K562 (cell line): ENCODE measurements at regions not wholly inside any gene's neighbourhood (a gene's known extent, or its start where the extent isn't known, plus 50 kb on each side); places are given as distances from the start of the nearest gene placed in this dataset.
A peak's percentile ranks its signal among the peaks of the same experiment; 100 is the strongest.

Experiments used
- HLTF ChIP-seq: fragments of 450-650 bp; IDR thresholded peaks from 2 replicates; pipeline ENCODE4 v1.6.1; 2016
- MAZ ChIP-seq, 2 experiments: fragments of 450-650 bp in 1 of 2; sonication (generic) in 1 of 2; formaldehyde crosslinking; IDR thresholded peaks in 1 of 2; conservative IDR thresholded peaks in 1 of 2; 2 replicates each; pipeline versions ENCODE4 v1.4.0 to v1.5.0; 2020; ENCODE audit warnings: mild to moderate bottlenecking in 1 of 2, missing genetic modification reagents in 1 of 2
- NCOA4 ChIP-seq: fragments of 450-650 bp; IDR thresholded peaks from 2 replicates; pipeline ENCODE4 v1.6.1; 2018; ENCODE audit warnings: mild to moderate bottlenecking; ENCODE audit not compliant: partially characterized antibody
- PYGO2 ChIP-seq: fragments of 450-650 bp; IDR thresholded peaks from 2 replicates; pipeline ENCODE4 v1.6.1; 2016; ENCODE audit warnings: mild to moderate bottlenecking, missing genetic modification characterization, moderate library complexity, missing compliant biosample characterization
- RAD21 ChIP-seq, 2 experiments: fragments of 250-450 bp in 1 of 2; fragments of 450-650 bp in 1 of 2; sonication (Bioruptor Pico) in 1 of 2; formaldehyde crosslinking in 1 of 2; IDR thresholded peaks in 1 of 2; conservative IDR thresholded peaks in 1 of 2; 2 replicates each; pipeline versions ENCODE4 v1.4.0 to v1.8.0; 2020 to 2022; ENCODE audit warnings: mild to moderate bottlenecking in 2 of 2, moderate library complexity in 1 of 2
- RBM14 ChIP-seq: fragments of 200-400 bp; formaldehyde crosslinking; IDR thresholded peaks from 2 replicates; pipeline ENCODE4 v1.6.1; 2018; ENCODE audit warnings: low read depth, mild to moderate bottlenecking, low read length, moderate library complexity, borderline replicate concordance; ENCODE audit not compliant: insufficient read depth
- RFX7 ChIP-seq: fragments of 250-450 bp; sonication (Bioruptor Pico); IDR thresholded peaks from 2 replicates; pipeline ENCODE4 v1.5.1; 2021; ENCODE audit warnings: mild to moderate bottlenecking
- SRSF7 ChIP-seq: fragments of 200-400 bp; formaldehyde crosslinking; optimal IDR thresholded peaks from 2 replicates; pipeline ENCODE3; 2017; ENCODE audit warnings: mild to moderate bottlenecking, low read depth, low read length
- U2AF2 ChIP-seq: fragments of 200-400 bp; formaldehyde crosslinking; optimal IDR thresholded peaks from 2 replicates; pipeline ENCODE3; 2017; ENCODE audit warnings: low read depth, mild to moderate bottlenecking, low read length
- ZC3H8 ChIP-seq: fragments of 450-650 bp; IDR thresholded peaks from 2 replicates; pipeline ENCODE4 v1.6.1; 2017
- ZNF212 ChIP-seq: fragments of 450-650 bp; formaldehyde crosslinking; IDR thresholded peaks from 2 replicates; pipeline ENCODE4 v1.4.0; 2020; ENCODE audit warnings: mild to moderate bottlenecking
- ZNF778 ChIP-seq: fragments of 450-650 bp; formaldehyde crosslinking; IDR thresholded peaks from 2 replicates; pipeline ENCODE4 v1.4.0; 2020; ENCODE audit warnings: mild to moderate bottlenecking, moderate library complexity
- ZSCAN29 ChIP-seq: fragments of 450-650 bp; IDR thresholded peaks from 2 replicates; pipeline ENCODE4 v1.6.1; 2017
- TF ChIP-seq, protein P1 (sequence below), 2 experiments: fragments of 450-650 bp; IDR thresholded peaks; 2 replicates each; pipeline ENCODE4 v1.6.1; 2018; ENCODE audit warnings: mild to moderate bottlenecking in 2 of 2, low read depth in 1 of 2; ENCODE audit not compliant: partially characterized antibody in 2 of 2
- TF ChIP-seq, protein P2 (sequence below), 2 experiments: fragments of 450-650 bp; formaldehyde crosslinking in 1 of 2; IDR thresholded peaks; 2 replicates each; pipeline versions ENCODE4 v1.4.0 to v1.6.1; 2014 to 2020; ENCODE audit warnings: mild to moderate bottlenecking in 2 of 2, borderline replicate concordance in 1 of 2, low read depth in 1 of 2

DNA sequence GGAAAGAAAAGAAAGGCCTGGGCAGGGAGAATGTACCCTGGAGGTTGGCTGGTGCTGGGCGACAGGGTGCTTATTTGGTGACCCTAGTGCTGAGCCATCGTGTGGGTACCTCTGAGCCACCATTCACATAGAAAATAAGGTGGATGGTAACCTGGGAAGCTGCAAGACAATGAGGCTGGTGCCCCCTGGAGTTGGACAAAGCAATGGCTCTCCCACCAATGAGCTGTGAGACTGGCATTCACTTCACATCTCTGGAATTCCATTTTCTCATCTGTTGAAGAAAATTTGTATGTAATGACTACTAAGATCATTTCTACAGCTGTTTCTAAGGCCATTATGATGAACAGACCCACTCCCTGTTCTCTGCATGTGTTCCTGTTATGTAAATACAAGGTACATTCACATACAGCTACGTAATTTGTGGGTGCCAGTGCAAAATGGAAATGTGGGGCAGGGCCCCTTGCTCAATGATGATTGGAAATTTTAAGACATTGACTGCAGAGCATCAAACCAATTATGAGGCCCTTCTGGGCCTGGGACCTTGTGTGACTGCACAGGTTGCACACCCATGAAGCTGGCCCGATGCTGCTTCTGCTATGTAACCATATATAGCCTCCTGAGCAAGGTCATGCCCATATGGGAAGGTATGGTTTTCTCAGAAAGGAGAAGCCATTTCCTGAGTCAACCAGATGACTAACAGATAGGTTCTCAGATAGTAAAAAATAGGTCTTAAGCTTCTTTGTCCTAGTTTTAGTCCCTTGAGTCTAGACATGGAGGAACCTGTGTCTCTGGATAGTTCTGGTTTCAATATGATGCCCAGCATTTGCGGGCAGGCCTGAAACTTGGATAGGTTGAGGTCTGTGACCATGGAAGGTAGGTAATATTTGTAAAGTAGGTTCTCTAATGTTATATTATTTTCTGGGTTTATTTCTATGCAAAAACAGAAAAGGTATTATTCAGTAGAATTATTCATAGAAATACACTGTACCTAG is 63.4 kb upstream of the IGF1 start (continued):
- TF ChIP-seq PYGO2 (tag) (no peak), ZNF778 (CRISPR knock-in tag) (no peak), RFX7 (CRISPR knock-in tag) (no peak), U2AF2 (no peak), NCOA4 (no peak), SRSF7 (no peak), ZC3H8 (no peak), ZNF212 (CRISPR knock-in tag) (no peak), RBM14 (no peak), RAD21 (CRISPR knock-in tag; conservative IDR thresholded peaks at IDR 0.05 in 1 of 2, IDR thresholded peaks at IDR 0.05 in 1 of 2) (peak in 1 of 2 experiments; percentile 52; a peak in 2 of 4 replicates), ZSCAN29 (no peak), MAZ (CRISPR knock-in tag; conservative IDR thresholded peaks at IDR 0.05 in 1 of 2, IDR thresholded peaks at IDR 0.05 in 1 of 2) (no peak), HLTF (no peak)
- TF ChIP-seq, protein P1, sequence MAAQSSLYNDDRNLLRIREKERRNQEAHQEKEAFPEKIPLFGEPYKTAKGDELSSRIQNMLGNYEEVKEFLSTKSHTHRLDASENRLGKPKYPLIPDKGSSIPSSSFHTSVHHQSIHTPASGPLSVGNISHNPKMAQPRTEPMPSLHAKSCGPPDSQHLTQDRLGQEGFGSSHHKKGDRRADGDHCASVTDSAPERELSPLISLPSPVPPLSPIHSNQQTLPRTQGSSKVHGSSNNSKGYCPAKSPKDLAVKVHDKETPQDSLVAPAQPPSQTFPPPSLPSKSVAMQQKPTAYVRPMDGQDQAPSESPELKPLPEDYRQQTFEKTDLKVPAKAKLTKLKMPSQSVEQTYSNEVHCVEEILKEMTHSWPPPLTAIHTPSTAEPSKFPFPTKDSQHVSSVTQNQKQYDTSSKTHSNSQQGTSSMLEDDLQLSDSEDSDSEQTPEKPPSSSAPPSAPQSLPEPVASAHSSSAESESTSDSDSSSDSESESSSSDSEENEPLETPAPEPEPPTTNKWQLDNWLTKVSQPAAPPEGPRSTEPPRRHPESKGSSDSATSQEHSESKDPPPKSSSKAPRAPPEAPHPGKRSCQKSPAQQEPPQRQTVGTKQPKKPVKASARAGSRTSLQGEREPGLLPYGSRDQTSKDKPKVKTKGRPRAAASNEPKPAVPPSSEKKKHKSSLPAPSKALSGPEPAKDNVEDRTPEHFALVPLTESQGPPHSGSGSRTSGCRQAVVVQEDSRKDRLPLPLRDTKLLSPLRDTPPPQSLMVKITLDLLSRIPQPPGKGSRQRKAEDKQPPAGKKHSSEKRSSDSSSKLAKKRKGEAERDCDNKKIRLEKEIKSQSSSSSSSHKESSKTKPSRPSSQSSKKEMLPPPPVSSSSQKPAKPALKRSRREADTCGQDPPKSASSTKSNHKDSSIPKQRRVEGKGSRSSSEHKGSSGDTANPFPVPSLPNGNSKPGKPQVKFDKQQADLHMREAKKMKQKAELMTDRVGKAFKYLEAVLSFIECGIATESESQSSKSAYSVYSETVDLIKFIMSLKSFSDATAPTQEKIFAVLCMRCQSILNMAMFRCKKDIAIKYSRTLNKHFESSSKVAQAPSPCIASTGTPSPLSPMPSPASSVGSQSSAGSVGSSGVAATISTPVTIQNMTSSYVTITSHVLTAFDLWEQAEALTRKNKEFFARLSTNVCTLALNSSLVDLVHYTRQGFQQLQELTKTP (IDR thresholded peaks at IDR 0.05; ENCODE audit: low read depth in 1 of 2, partially characterized antibody in 2 of 2), result no peak
- TF ChIP-seq, protein P2, sequence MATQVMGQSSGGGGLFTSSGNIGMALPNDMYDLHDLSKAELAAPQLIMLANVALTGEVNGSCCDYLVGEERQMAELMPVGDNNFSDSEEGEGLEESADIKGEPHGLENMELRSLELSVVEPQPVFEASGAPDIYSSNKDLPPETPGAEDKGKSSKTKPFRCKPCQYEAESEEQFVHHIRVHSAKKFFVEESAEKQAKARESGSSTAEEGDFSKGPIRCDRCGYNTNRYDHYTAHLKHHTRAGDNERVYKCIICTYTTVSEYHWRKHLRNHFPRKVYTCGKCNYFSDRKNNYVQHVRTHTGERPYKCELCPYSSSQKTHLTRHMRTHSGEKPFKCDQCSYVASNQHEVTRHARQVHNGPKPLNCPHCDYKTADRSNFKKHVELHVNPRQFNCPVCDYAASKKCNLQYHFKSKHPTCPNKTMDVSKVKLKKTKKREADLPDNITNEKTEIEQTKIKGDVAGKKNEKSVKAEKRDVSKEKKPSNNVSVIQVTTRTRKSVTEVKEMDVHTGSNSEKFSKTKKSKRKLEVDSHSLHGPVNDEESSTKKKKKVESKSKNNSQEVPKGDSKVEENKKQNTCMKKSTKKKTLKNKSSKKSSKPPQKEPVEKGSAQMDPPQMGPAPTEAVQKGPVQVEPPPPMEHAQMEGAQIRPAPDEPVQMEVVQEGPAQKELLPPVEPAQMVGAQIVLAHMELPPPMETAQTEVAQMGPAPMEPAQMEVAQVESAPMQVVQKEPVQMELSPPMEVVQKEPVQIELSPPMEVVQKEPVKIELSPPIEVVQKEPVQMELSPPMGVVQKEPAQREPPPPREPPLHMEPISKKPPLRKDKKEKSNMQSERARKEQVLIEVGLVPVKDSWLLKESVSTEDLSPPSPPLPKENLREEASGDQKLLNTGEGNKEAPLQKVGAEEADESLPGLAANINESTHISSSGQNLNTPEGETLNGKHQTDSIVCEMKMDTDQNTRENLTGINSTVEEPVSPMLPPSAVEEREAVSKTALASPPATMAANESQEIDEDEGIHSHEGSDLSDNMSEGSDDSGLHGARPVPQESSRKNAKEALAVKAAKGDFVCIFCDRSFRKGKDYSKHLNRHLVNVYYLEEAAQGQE (IDR thresholded peaks at IDR 0.05; ENCODE audit: borderline replicate concordance), result 0 out of 2 replicates have a peak, but pooled peaks have one; percentile 7
- TF ChIP-seq, protein P2 (CRISPR knock-in tag; IDR thresholded peaks at IDR 0.05; ENCODE audit: low read depth), result no peak
